Fibroblast of pulmonary artery (primary cell): ENCODE measurements at regions not wholly inside any gene's neighbourhood (a gene's known extent, or its start where the extent isn't known, plus 50 kb on each side); places are given as distances from the start of the nearest gene placed in this dataset.
A peak's percentile ranks its signal among the peaks of the same experiment; 100 is the strongest.

Experiments
- DNase-seq: peaks from one replicate; pipeline ENCODE4 v3.0.0-alpha.2; 2010; ENCODE audit warnings: low read depth
- H3K4me3 ChIP-seq: replicated peaks from 2 replicates; pipeline ENCODE4 v1.5.1; 2011; ENCODE audit warnings: low read depth, mild to moderate bottlenecking, control low read depth, low read length, moderate library complexity
- CTCF ChIP-seq: IDR thresholded peaks from 2 replicates; pipeline ENCODE4 v1.5.1; 2011; ENCODE audit warnings: mild to moderate bottlenecking, control low read depth, low read length, inconsistent platforms; ENCODE audit errors: missing control alignments

DNA sequence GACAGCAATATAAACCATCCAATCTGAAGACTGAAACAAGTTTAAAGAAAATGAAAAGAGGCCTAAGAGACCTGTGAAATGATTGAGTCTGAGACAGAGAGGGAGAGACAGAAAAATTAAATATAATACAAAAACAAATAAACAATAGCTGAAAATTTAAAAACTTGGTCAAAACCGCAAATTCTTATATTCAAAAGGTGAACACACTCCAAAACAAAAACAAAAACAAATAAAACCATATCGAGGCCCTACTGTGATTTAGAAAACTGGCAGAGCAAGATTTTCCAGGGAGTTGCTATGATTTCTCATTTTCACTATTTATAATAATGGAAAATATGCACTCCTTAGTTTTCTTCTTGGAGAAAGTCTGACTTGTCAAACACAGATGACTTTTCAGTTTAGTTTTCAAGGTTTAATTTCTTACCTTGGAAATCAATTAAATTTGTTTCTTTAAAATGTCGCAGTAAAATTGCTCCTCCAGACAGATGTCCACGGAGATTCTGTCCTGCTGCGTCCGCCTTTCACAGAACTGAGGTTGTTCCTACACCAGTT lies 1420.3 kb downstream of the UQCRFS1 start:
- no peak for DNase-seq
- TF ChIP-seq CTCF, result no peak
- peak overlapping the region; percentile 98 for H3K4me3 ChIP-seq

DNA sequence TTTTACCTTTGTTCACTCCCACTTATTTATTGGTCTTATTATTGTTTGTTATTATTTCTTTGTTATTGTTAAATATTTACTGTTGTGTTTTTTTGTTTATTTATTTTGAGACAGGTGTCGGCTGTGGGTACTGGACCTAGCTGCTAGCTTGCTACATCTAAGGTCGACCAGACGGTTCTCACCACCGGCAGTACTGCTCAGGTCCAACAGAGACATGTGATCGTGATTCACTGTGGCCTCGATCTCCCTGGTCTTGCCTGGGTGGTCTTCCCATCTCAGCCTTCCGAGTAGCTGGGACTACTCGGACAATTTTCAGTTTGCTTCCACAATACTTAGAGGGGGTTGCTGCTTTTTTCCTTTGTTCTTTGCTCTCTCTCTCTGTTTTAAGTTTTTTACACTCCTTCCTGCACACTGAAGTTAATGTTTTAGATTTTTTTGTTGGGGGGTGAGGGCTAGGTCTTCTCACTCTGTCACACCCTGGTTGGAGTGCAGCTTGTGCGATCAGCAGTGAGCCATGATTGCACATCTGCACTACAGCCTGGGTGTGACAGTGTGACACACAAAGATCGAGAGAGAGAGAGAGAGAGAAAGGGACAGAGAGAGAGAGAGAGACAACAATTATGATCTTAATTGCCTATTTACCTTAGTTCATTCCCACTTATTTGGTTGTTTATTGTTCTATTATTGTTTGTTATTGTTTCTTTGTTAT lies 1432.4 kb downstream of the UQCRFS1 start:
- no peak for TF ChIP-seq CTCF
- no peak for DNase-seq
- H3K4me3 ChIP-seq, result no peak overlapping the region

GRCh38 chr19:27779954-27780353 lies 1433.0 kb downstream of the UQCRFS1 start:
- no peak overlapping the region for H3K4me3 ChIP-seq
- no peak for DNase-seq
- no peak for TF ChIP-seq CTCF

DNA sequence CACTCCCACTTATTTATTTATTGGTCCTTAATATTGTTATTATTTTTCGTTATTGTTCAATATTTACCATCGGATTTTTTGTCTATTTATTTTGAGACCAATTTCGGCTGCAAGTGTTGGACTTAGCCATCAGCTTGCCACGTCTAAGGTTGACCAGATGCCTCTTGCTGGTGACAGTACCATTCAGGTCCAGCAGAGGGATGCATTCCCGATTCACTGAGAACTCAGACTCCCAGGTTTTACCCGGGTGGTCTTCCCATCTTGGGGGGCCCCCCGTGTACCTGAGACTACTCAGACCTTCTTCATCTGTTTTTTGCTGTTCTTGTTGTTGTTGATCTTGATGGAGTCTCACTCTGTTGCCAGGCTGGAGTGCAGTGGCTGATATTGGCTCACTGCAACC lies 1435.2 kb downstream of the UQCRFS1 start:
- peak; percentile 14 for TF ChIP-seq CTCF
- DNase-seq, result no peak
- H3K4me3 ChIP-seq, result no peak overlapping the region

DNA sequence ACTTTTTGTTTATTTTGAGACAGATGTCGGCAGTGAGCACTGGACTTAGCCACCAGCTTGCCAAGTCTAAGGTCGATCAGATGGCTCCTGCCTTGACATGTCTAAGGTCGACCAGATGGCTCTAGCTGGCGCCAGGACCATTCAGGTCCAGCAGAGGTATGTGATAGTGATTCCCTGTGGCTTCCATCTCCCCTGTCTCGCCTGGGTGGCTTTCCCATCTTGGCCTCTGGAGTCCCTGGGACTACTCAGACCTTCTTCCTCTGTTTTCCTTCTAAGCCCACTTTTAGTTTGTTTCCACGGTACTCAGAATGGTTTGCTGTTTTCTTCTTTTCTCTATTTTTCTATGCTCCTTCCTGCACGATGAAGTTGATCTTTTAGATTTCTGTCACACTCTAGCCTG lies 1435.7 kb downstream of the UQCRFS1 start:
- no peak overlapping the region for H3K4me3 ChIP-seq
- TF ChIP-seq CTCF, result no peak
- no peak for DNase-seq

DNA sequence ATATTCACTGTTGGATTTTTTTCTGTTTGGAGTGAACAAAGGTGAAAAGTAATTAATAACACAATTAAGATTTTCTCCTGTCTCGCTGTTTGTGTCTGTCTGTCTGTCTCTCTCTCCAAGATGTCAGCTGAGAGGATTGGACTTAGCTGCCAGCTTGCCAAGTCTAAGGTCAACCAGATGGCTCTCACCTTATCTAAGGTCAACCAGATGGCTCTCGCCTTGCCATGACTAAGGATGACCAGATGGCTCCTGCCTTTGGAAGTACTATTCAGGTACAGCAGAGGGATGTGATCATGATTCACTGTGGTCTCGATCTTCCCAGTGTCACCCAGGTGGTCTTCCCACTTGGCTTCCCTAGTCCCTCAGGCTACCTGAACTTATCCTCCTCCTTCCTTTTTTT lies 1436.4 kb downstream of the UQCRFS1 start:
- DNase-seq, result no peak
- H3K4me3 ChIP-seq, result no peak overlapping the region
- TF ChIP-seq CTCF, result no peak

DNA sequence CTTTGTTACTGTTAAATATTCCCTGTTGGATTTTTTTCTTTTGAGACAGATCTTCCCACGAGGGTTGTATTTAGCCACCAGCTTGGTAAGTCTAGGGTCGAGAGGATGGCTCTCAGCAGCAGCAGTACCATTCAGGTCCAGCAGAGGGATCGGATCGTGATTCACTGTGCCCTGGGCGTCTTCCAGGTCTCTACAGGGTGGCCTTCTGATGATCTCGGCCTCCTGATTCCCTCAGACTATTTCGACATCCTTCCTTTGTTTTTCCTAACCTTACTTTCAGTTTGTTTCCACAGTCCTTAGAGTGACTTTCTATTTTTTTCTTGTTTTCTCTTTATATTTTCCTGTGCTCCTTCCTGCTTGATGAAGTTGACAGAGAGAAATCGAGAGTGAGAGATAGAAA lies 1436.9 kb downstream of the UQCRFS1 start:
- TF ChIP-seq CTCF, result peak; percentile 64
- no peak overlapping the region for H3K4me3 ChIP-seq
- peak; percentile 85 for DNase-seq
